ENCODE measurements at regions not wholly inside any gene's neighbourhood (a gene's known extent, or its start where the extent isn't known, plus 50 kb on each side); places are given as distances from the start of the nearest gene placed in this dataset.

GRCh38 chr2:17328161-17328560 is 190.1 kb downstream of the RAD51AP2 start:
- Histone ChIP-seq H3K9me3 (ENCODE audit: control insufficient read depth in 2 of 3, insufficient read depth in 1 of 3, low read length in 3 of 3) (no peaks in the 10 kb centered on the region), H3K4me3 (ENCODE audit: low read length in 3 of 3) (no peak overlapping the region), H3K36me3 (ENCODE audit: control insufficient read depth in 2 of 3, insufficient read depth in 3 of 3, low read length in 3 of 3) (no peaks in the 10 kb centered on the region), H3K27me3 (ENCODE audit: control insufficient read depth, insufficient read depth, low read length) (no peaks in the 10 kb centered on the region), H3K4me1 (ENCODE audit: control insufficient read depth in 2 of 3, insufficient read depth in 2 of 3, low read depth in 1 of 3, low read length in 3 of 3) (no peaks in the 10 kb centered on the region), H3K9ac (ENCODE audit: low read length in 3 of 3) (no peak overlapping the region), H3K27ac (ENCODE audit: low read depth in 2 of 2, low read length in 2 of 2) (no peak overlapping the region)
- FAIRE-seq: no peak
- TF ChIP-seq CTCF (IDR thresholded peaks at IDR 0.05; ENCODE audit: borderline replicate concordance, extremely low read depth, insufficient read depth): no peak
- intact Hi-C loops (cut with DNase I): no loop called here
- no peak for DNase-seq

- Histone ChIP-seq H3K27ac (ENCODE audit: low read depth in 2 of 2, low read length in 2 of 2) (no peak overlapping the region), H3K27me3 (ENCODE audit: control insufficient read depth, insufficient read depth, low read length) (no peaks in the 10 kb centered on the region), H3K4me1 (ENCODE audit: control insufficient read depth in 2 of 3, insufficient read depth in 2 of 3, low read depth in 1 of 3, low read length in 3 of 3) (no peaks in the 10 kb centered on the region), H3K4me3 (ENCODE audit: low read length in 3 of 3) (no peak overlapping the region), H3K9ac (ENCODE audit: low read length in 3 of 3) (no peak overlapping the region), H3K9me3 (ENCODE audit: control insufficient read depth in 2 of 3, insufficient read depth in 1 of 3, low read length in 3 of 3) (no peaks in the 10 kb centered on the region), H3K36me3 (ENCODE audit: control insufficient read depth in 2 of 3, insufficient read depth in 3 of 3, low read length in 3 of 3) (no peaks in the 10 kb centered on the region)
- intact Hi-C loops (cut with DNase I): no loop called here
- DNase-seq: no peak
- TF ChIP-seq CTCF (IDR thresholded peaks at IDR 0.05; ENCODE audit: borderline replicate concordance, extremely low read depth, insufficient read depth): no peak
- FAIRE-seq: no peak
Measured at GRCh38 chr2:17327649-17328048, 190.6 kb downstream of the RAD51AP2 start.

GRCh38 chr2:17326717-17327116 is 191.5 kb downstream of the RAD51AP2 start:
- no peak overlapping the region for H3K9ac ChIP-seq (ENCODE audit: low read length in 3 of 3)
- FAIRE-seq: no peak
- H3K4me1 ChIP-seq (ENCODE audit: control insufficient read depth in 2 of 3, insufficient read depth in 2 of 3, low read depth in 1 of 3, low read length in 3 of 3): no peaks in the 10 kb centered on the region
- TF ChIP-seq CTCF (IDR thresholded peaks at IDR 0.05; ENCODE audit: borderline replicate concordance, extremely low read depth, insufficient read depth): no peak
- no peaks in the 10 kb centered on the region for H3K9me3 ChIP-seq (ENCODE audit: control insufficient read depth in 2 of 3, insufficient read depth in 1 of 3, low read length in 3 of 3)
- no peaks in the 10 kb centered on the region for H3K27me3 ChIP-seq (ENCODE audit: control insufficient read depth, insufficient read depth, low read length)
- no peak overlapping the region for H3K4me3 ChIP-seq (ENCODE audit: low read length in 3 of 3)
- no peak for DNase-seq
- no peaks in the 10 kb centered on the region for H3K36me3 ChIP-seq (ENCODE audit: control insufficient read depth in 2 of 3, insufficient read depth in 3 of 3, low read length in 3 of 3)
- intact Hi-C loops (cut with DNase I): no loop called here
- H3K27ac ChIP-seq (ENCODE audit: low read depth in 2 of 2, low read length in 2 of 2): no peak overlapping the region

- H3K36me3 ChIP-seq (ENCODE audit: control insufficient read depth in 2 of 3, insufficient read depth in 3 of 3, low read length in 3 of 3): no peaks in the 10 kb centered on the region
- no peak for TF ChIP-seq CTCF (IDR thresholded peaks at IDR 0.05; ENCODE audit: borderline replicate concordance, extremely low read depth, insufficient read depth)
- no peak overlapping the region for H3K9ac ChIP-seq (ENCODE audit: low read length in 3 of 3)
- H3K27me3 ChIP-seq (ENCODE audit: control insufficient read depth, insufficient read depth, low read length): no peaks in the 10 kb centered on the region
- DNase-seq: no peak
- no peak for FAIRE-seq
- H3K9me3 ChIP-seq (ENCODE audit: control insufficient read depth in 2 of 3, insufficient read depth in 1 of 3, low read length in 3 of 3): no peaks in the 10 kb centered on the region
- no peak overlapping the region for H3K4me3 ChIP-seq (ENCODE audit: low read length in 3 of 3)
- H3K27ac ChIP-seq (ENCODE audit: low read depth in 2 of 2, low read length in 2 of 2): no peak overlapping the region
- H3K4me1 ChIP-seq (ENCODE audit: control insufficient read depth in 2 of 3, insufficient read depth in 2 of 3, low read depth in 1 of 3, low read length in 3 of 3): no peaks in the 10 kb centered on the region
- intact Hi-C loops (cut with DNase I): no loop called here
Measured at GRCh38 chr2:17323697-17324096, 194.5 kb downstream of the RAD51AP2 start.
